ENCODE measurements at regions not wholly inside any gene's neighbourhood (a gene's known extent, or its start where the extent isn't known, plus 50 kb on each side); places are given as distances from the start of the nearest gene placed in this dataset.

GRCh38 chr11:130707217-130707616 is 209.1 kb downstream of the SNX19 start:
- no peaks in the 10 kb centered on the region for H3K36me3 ChIP-seq
- H3K27me3 ChIP-seq, result no peaks in the 10 kb centered on the region
- no peak for DNase-seq
- TF ChIP-seq EP300 (IDR thresholded peaks at IDR 0.05), result no peak
- TF ChIP-seq, protein P1, sequence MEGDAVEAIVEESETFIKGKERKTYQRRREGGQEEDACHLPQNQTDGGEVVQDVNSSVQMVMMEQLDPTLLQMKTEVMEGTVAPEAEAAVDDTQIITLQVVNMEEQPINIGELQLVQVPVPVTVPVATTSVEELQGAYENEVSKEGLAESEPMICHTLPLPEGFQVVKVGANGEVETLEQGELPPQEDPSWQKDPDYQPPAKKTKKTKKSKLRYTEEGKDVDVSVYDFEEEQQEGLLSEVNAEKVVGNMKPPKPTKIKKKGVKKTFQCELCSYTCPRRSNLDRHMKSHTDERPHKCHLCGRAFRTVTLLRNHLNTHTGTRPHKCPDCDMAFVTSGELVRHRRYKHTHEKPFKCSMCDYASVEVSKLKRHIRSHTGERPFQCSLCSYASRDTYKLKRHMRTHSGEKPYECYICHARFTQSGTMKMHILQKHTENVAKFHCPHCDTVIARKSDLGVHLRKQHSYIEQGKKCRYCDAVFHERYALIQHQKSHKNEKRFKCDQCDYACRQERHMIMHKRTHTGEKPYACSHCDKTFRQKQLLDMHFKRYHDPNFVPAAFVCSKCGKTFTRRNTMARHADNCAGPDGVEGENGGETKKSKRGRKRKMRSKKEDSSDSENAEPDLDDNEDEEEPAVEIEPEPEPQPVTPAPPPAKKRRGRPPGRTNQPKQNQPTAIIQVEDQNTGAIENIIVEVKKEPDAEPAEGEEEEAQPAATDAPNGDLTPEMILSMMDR (IDR thresholded peaks at IDR 0.05), result no peak
- no peak for TF ChIP-seq POLR2A (IDR thresholded peaks at IDR 0.05)
- no peak overlapping the region for H3K27ac ChIP-seq
- WGBS, 3 donors, result 78 to 90% (median 81%) methylated on average over 4 of the region's 4 CpGs
- H3K4me3 ChIP-seq, result no peak overlapping the region
- H3K9me3 ChIP-seq, result no peaks in the 10 kb centered on the region
- intact Hi-C loops (cut with DNase I), result no loop called here
- no peaks in the 10 kb centered on the region for H3K4me1 ChIP-seq (ENCODE audit: insufficient read depth)

GRCh38 chr11:130709531-130709930 is 206.7 kb downstream of the SNX19 start:
- Histone ChIP-seq H3K9me3 (no peaks in the 10 kb centered on the region), H3K27ac (no peak overlapping the region), H3K4me3 (no peak overlapping the region), H3K36me3 (no peaks in the 10 kb centered on the region), H3K27me3 (no peaks in the 10 kb centered on the region), H3K4me1 (ENCODE audit: insufficient read depth) (no peaks in the 10 kb centered on the region)
- intact Hi-C loops (cut with DNase I), result no loop called here
- 83 to 88% (median 88%) methylated on average over 5 of the region's 5 CpGs for WGBS, 3 donors
- no peak for TF ChIP-seq EP300 (IDR thresholded peaks at IDR 0.05)
- TF ChIP-seq, protein P1 (IDR thresholded peaks at IDR 0.05), result no peak
- no peak for TF ChIP-seq POLR2A (IDR thresholded peaks at IDR 0.05)
- DNase-seq, result no peak

GRCh38 chr11:130710021-130710420 is 206.3 kb downstream of the SNX19 start:
- no peak for DNase-seq
- H3K36me3 ChIP-seq, result no peaks in the 10 kb centered on the region
- H3K27ac ChIP-seq, result no peak overlapping the region
- no peaks in the 10 kb centered on the region for H3K27me3 ChIP-seq
- H3K9me3 ChIP-seq, result no peaks in the 10 kb centered on the region
- no peaks in the 10 kb centered on the region for H3K4me1 ChIP-seq (ENCODE audit: insufficient read depth)
- intact Hi-C loops (cut with DNase I), result no loop called here
- 84 to 95% (median 91%) methylated on average over 5 of the region's 5 CpGs for WGBS, 3 donors
- no peak for TF ChIP-seq POLR2A (IDR thresholded peaks at IDR 0.05)
- TF ChIP-seq, protein P1 (IDR thresholded peaks at IDR 0.05), result no peak
- no peak for TF ChIP-seq EP300 (IDR thresholded peaks at IDR 0.05)
- H3K4me3 ChIP-seq, result no peak overlapping the region

GRCh38 chr11:130710497-130711012 is 205.7 kb downstream of the SNX19 start:
- WGBS, 3 donors, result 77 to 82% (median 80%) methylated on average over 13 of the region's 13 CpGs

More at GRCh38 chr11:130710497-130711012, 205.7 kb downstream of the SNX19 start:
- H3K36me3 ChIP-seq, result no peaks in the 10 kb centered on the region
- no peak for DNase-seq
- H3K9me3 ChIP-seq, result no peaks in the 10 kb centered on the region
- H3K4me3 ChIP-seq, result no peak overlapping the region
- no peaks in the 10 kb centered on the region for H3K27me3 ChIP-seq
- no peak for TF ChIP-seq EP300 (IDR thresholded peaks at IDR 0.05)
- TF ChIP-seq, protein P1 (IDR thresholded peaks at IDR 0.05), result no peak
- TF ChIP-seq POLR2A (IDR thresholded peaks at IDR 0.05), result no peak
- intact Hi-C loops (cut with DNase I), result no loop called here
- H3K27ac ChIP-seq, result no peak overlapping the region
- H3K4me1 ChIP-seq (ENCODE audit: insufficient read depth), result no peaks in the 10 kb centered on the region

Data from ovary (tissue), 7 donors.